ENCODE measurements at regions not wholly inside any gene's neighbourhood (a gene's known extent, or its start where the extent isn't known, plus 50 kb on each side); places are given as distances from the start of the nearest gene placed in this dataset.

GRCh38 chr1:30090162-30090820 lies 633.1 kb downstream of the MATN1 start:
- Histone ChIP-seq H3K36me3 (no peaks in the 10 kb centered on the region), H3K4me1 (peaks cover 0 to 15% (median 11%) of the 10 kb centered on the region in 4 donors), H3K27ac (no peak overlapping the region), H3K9me3 (peaks cover 7 to 20% (median 18%) of the 10 kb centered on the region in 3 donors), H3K27me3 (peaks cover 0 to 26% of the 10 kb centered on the region in 2 donors), H3K4me3 (no peak overlapping the region)
- TF ChIP-seq, protein P1, sequence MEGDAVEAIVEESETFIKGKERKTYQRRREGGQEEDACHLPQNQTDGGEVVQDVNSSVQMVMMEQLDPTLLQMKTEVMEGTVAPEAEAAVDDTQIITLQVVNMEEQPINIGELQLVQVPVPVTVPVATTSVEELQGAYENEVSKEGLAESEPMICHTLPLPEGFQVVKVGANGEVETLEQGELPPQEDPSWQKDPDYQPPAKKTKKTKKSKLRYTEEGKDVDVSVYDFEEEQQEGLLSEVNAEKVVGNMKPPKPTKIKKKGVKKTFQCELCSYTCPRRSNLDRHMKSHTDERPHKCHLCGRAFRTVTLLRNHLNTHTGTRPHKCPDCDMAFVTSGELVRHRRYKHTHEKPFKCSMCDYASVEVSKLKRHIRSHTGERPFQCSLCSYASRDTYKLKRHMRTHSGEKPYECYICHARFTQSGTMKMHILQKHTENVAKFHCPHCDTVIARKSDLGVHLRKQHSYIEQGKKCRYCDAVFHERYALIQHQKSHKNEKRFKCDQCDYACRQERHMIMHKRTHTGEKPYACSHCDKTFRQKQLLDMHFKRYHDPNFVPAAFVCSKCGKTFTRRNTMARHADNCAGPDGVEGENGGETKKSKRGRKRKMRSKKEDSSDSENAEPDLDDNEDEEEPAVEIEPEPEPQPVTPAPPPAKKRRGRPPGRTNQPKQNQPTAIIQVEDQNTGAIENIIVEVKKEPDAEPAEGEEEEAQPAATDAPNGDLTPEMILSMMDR (IDR thresholded peaks at IDR 0.05): no peak
- no peak for DNase-seq
- intact Hi-C loops (cut with DNase I; ENCODE audit: low total_unique reads): no loop called here

DNA sequence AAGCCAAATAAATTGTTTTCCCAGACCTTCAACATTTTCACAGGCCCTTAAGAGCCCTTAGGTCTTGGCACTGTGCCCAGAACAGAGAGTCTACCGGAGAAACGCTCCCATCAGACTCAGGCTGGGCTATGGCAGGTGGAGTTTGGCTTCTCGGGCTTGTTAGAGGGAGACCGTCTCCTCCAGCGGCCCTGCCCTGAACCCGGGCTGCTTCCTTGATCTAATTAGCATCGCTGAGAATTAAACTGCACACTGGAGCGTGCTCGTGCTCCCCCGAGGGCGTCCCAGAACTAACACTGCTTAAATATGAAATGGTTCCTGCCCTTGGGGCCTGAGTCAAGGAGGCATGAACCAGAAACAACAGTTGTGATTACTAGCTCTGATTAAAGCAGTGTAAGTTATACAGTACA lies 634.4 kb downstream of the MATN1 start:
- H3K27ac ChIP-seq: no peak overlapping the region
- H3K36me3 ChIP-seq: no peaks in the 10 kb centered on the region
- intact Hi-C loops (cut with DNase I; ENCODE audit: low total_unique reads): loop anchor here (5.0 kb wide), 2 partner anchors 297 to 852 kb away; partner anchors contain the start of gene PTPRU
- no peak for DNase-seq
- no peak overlapping the region for H3K4me3 ChIP-seq
- peaks cover 0 to 28% (median 24%) of the 10 kb centered on the region in 4 donors for H3K4me1 ChIP-seq
- peaks cover 7 to 20% (median 18%) of the 10 kb centered on the region in 3 donors for H3K9me3 ChIP-seq
- TF ChIP-seq, protein P1 (IDR thresholded peaks at IDR 0.05): no peak
- peaks cover 0 to 26% of the 10 kb centered on the region in 2 donors for H3K27me3 ChIP-seq

DNA sequence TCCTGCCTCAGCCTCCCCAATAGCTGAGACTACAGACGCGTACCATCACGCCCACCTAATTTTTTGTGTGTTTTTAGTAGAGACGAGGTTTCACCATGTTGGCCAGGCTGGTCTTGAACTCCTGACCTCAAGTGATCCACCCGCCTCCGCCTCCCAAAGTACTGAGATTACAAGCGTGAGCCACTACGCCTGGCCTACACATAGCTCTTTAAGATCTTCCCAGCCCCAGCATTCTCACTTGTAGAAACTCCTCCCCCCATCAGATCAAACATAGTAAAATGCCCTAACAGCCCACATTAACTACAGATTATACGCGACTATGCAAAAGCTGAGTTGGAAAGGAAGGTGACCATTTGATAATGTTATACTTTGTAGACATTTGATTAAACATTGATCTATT lies 634.8 kb downstream of the MATN1 start:
- Histone ChIP-seq H3K9me3 (peaks cover 7 to 20% (median 18%) of the 10 kb centered on the region in 3 donors), H3K27me3 (peaks cover 0 to 26% of the 10 kb centered on the region in 2 donors), H3K4me3 (no peak overlapping the region), H3K27ac (no peak overlapping the region), H3K36me3 (no peaks in the 10 kb centered on the region), H3K4me1 (peaks cover 0 to 32% (median 28%) of the 10 kb centered on the region in 4 donors)
- intact Hi-C loops (cut with DNase I; ENCODE audit: low total_unique reads): loop anchor here (5.0 kb wide), 2 partner anchors 296 to 851 kb away; partner anchors contain the start of gene PTPRU
- DNase-seq: no peak
- TF ChIP-seq, protein P1 (IDR thresholded peaks at IDR 0.05): no peak

DNA sequence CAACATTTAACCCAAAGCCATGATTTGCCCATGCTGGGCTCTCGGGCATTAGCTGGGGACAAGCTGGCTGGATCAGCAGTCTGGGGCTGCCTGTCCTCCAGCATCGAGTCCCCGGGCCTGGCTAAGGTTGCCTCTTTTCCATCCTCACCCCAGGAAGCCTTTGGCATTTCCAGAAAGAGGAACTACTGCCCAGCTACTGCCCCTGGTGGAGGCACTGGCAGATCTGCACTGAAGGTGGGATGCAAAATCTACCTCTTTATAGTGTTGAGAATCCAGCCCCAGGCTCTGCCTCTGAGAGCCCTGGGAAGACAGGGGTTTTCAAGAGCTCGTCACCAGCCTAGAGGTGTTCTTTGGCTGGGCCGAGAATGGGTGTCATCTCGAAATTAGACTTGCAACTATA lies 635.9 kb downstream of the MATN1 start:
- intact Hi-C loops (cut with DNase I; ENCODE audit: low total_unique reads): loop anchor here (5.0 kb wide), 2 partner anchors 295 to 850 kb away; partner anchors contain the start of gene PTPRU
- Histone ChIP-seq H3K36me3 (no peaks in the 10 kb centered on the region), H3K4me3 (no peak overlapping the region), H3K9me3 (peaks cover 7 to 12% (median 10%) of the 10 kb centered on the region in 3 donors), H3K4me1 (peaks cover 0 to 41% (median 39%) of the 10 kb centered on the region in 4 donors), H3K27me3 (peaks cover 0 to 26% of the 10 kb centered on the region in 2 donors), H3K27ac (no peak overlapping the region)
- DNase-seq: no peak
- TF ChIP-seq, protein P1 (IDR thresholded peaks at IDR 0.05): no peak

- peak overlapping the region; percentile 74 to 87 for H3K27ac ChIP-seq
- DNase-seq: peak in 1 of 2 donors; percentile 47
- H3K36me3 ChIP-seq: no peaks in the 10 kb centered on the region
- H3K4me3 ChIP-seq: peak overlapping the region; percentile 29 to 44
- peaks cover 0 to 47% (median 42%) of the 10 kb centered on the region in 4 donors for H3K4me1 ChIP-seq
- intact Hi-C loops (cut with DNase I; ENCODE audit: low total_unique reads): loop anchor here (5.0 kb wide), 2 partner anchors 294 to 849 kb away; partner anchors contain the start of gene PTPRU
- TF ChIP-seq, protein P1 (IDR thresholded peaks at IDR 0.05): peak; percentile 79 to 87
- H3K27me3 ChIP-seq: peaks cover 0 to 18% of the 10 kb centered on the region in 2 donors
- H3K9me3 ChIP-seq: no peaks in the 10 kb centered on the region
These were observed 637.3 kb downstream of the MATN1 start for GRCh38 chr1:30085811-30086770.

Measured in tibial artery (tissue), 4 donors.